Lower leg skin (tissue), 4 donors: ENCODE measurements at regions not wholly inside any gene's neighbourhood (a gene's known extent, or its start where the extent isn't known, plus 50 kb on each side); places are given as distances from the start of the nearest gene placed in this dataset.

Experiments used
- DNase-seq, 2 donors: peaks; one replicate each; pipeline ENCODE4 v3.0.0-alpha.2; 2019; ENCODE audit warnings: low spot score in 2 of 2
- H3K4me3 ChIP-seq: fragments of 200-600 bp; sonication (generic); 2 replicates; pipeline ENCODE4 v1.5.1; 2017; ENCODE audit warnings: mild to moderate bottlenecking, low read depth; ENCODE audit not compliant: poor library complexity, severe bottlenecking
- CTCF ChIP-seq, 3 donors: fragments of 450-650 bp; IDR thresholded peaks; one replicate each; pipeline ENCODE4 v1.5.1; 2016; ENCODE audit warnings: antibody characterized with exemption in 3 of 3, mild to moderate bottlenecking in 3 of 3, moderate library complexity in 2 of 3
- POLR2A ChIP-seq, 2 donors: fragments of 450-650 bp; IDR thresholded peaks; one replicate each; pipeline ENCODE4 v1.6.1; 2016 to 2017; ENCODE audit warnings: antibody characterized with exemption in 2 of 2, mild to moderate bottlenecking in 1 of 2, moderate library complexity in 1 of 2
- WGBS, 2 donors: methylation state at CpG; one replicate each; pipeline ENCODE4 v1.1.5; 2018; 5-methylcytosine and 5-hydroxymethylcytosine counted together
- intact Hi-C: fragments of 100-400 bp; cut with DNase I; formaldehyde crosslinking; loops from one replicate; pipeline ENCODE4 v1.15.0; 2023; ENCODE audit warnings: low total_unique reads

- intact Hi-C loops = no loop called here
- WGBS, 2 donors = 89 to 95% methylated on average over 7 of the region's 7 CpGs
- DNase-seq = no peak
- H3K4me3 ChIP-seq = no peak overlapping the region
- no peak for TF ChIP-seq POLR2A (IDR thresholded peaks at IDR 0.05)
- TF ChIP-seq CTCF (IDR thresholded peaks at IDR 0.05) = no peak
Observed at GRCh38 chr22:27431081-27431480, 370.5 kb downstream of the MN1 start.

DNA sequence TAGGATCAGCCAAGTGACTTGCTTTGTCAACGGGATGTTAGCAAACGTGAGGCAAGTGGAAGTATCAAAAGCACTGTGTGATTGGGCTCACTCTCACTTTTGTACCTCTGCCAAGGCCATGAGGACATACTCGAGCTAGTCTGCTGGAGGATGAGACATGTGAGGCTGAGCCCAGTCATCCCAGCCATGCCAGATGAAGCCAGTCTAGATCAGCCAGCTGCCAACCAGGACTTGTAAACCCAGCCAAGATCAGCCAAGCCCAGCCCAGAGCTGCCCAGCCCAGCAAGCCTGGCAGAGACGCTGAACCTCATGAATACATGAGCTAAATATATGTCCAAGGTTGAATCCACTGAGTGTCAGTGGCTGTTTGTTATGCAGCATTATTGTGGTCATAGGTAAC lies 369.7 kb downstream of the MN1 start:
- no peak for DNase-seq
- H3K4me3 ChIP-seq = no peak overlapping the region
- TF ChIP-seq CTCF (IDR thresholded peaks at IDR 0.05) (no peak), POLR2A (IDR thresholded peaks at IDR 0.05) (no peak)
- intact Hi-C loops = no loop called here
- 56 to 69% methylated on average over 4 of the region's 4 CpGs for WGBS, 2 donors

DNA sequence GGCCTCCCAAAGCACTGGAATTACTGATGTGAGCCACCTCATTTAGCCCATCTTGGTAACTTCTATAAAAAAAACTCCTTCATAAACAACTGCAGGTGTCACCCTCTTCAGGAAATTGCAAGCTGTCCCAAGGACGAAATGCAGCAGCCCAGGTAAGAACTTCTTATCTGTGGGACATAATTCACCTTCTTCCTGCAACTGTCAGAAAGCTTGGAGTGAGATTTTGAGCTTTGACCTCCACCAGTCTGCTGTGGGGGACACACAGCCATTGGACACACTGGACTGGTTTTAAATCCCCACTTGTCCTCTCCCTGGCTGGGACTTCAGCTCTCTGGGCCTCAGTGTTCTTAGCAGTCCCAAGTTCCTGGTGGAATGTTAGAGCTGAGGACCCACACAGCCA lies 368.5 kb downstream of the MN1 start:
- no peak overlapping the region for H3K4me3 ChIP-seq
- no peak for DNase-seq
- no peak for TF ChIP-seq CTCF (IDR thresholded peaks at IDR 0.05)
- no peak for TF ChIP-seq POLR2A (IDR thresholded peaks at IDR 0.05)
- intact Hi-C loops = no loop called here
- WGBS, 2 donors = 76 to 90% methylated on average over 1 of the region's 1 CpG

GRCh38 chr22:27433585-27434190 lies 367.9 kb downstream of the MN1 start:
- H3K4me3 ChIP-seq = no peak overlapping the region
- TF ChIP-seq POLR2A (IDR thresholded peaks at IDR 0.05) (no peak), CTCF (IDR thresholded peaks at IDR 0.05) (no peak)
- intact Hi-C loops = no loop called here
- WGBS, 2 donors = 82 to 90% methylated on average over 10 of the region's 10 CpGs
- no peak for DNase-seq

DNA sequence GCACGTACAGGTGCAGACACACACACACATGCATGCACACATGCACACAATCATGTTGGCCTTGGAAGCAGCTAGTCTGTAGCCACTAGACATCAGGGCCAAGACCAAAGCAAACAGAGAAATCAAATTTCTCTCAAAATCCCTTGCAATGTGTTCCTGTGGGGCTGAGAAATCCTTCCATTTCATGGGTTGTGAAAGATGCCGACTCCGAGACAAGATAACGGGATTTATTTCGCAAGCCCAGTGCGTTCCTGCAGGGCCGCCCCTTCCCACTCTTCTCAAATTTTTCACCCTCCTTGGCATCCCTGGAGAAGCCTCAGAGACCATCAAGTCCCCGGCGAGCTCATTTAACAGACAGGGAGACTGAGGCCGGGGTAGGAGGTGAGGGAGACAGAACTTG lies 366.7 kb downstream of the MN1 start:
- TF ChIP-seq POLR2A (IDR thresholded peaks at IDR 0.05) = no peak
- 91 to 93% methylated on average over 10 of the region's 10 CpGs for WGBS, 2 donors

GRCh38 chr22:27435844-27436576 lies 365.5 kb downstream of the MN1 start:
- TF ChIP-seq POLR2A (IDR thresholded peaks at IDR 0.05) (no peak), CTCF (IDR thresholded peaks at IDR 0.05) (no peak)
- no peak overlapping the region for H3K4me3 ChIP-seq
- DNase-seq = peak in 1 of 2 donors; percentile 88
- intact Hi-C loops = no loop called here
- WGBS, 2 donors = 52 to 58% methylated on average over 19 of the region's 19 CpGs

More for the DNA sequence above, 366.7 kb downstream of the MN1 start:
- no peak for DNase-seq
- intact Hi-C loops = no loop called here
- no peak overlapping the region for H3K4me3 ChIP-seq
